ENCODE measurements at regions not wholly inside any gene's neighbourhood (a gene's known extent, or its start where the extent isn't known, plus 50 kb on each side); places are given as distances from the start of the nearest gene placed in this dataset.

DNA sequence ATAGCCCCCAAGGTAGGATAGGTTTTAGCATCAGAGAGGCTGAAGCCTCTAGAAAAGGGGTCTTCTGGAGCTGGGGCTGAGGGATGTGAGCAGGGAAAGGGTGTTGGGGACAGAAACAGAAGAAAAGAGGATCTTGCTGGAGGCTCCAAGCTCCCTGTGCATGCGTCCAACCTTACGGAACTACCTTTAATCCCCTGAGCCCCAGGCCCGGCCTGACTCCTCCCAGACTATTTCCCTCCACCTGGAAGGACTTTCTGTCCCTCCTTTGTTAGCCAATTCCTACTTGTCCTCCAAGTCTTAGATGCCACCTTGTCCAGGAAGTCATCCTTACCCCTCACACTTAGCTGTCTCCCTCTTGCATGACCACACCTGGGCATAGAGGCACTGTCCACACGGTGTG, 50.0 kb upstream of the VPS8 start:
- H3K4me1 ChIP-seq = no peaks in the 10 kb centered on the region
- TF ChIP-seq, protein P1, sequence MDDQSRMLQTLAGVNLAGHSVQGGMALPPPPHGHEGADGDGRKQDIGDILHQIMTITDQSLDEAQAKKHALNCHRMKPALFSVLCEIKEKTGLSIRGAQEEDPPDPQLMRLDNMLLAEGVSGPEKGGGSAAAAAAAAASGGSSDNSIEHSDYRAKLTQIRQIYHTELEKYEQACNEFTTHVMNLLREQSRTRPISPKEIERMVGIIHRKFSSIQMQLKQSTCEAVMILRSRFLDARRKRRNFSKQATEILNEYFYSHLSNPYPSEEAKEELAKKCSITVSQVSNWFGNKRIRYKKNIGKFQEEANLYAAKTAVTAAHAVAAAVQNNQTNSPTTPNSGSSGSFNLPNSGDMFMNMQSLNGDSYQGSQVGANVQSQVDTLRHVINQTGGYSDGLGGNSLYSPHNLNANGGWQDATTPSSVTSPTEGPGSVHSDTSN (IDR thresholded peaks at IDR 0.05) = no peak
- 55% methylated on average over 4 of the region's 4 CpGs for WGBS (ENCODE audit: missing lambda C conversion rate)
- ATAC-seq = no peak
- no peak for DNase-seq (ENCODE audit: low read depth in 1 of 2, low spot score in 1 of 2)
- no peak for FAIRE-seq
- no peaks in the 10 kb centered on the region for H3K9me3 ChIP-seq
- no peak overlapping the region for H3K27ac ChIP-seq
- no peak overlapping the region for H3K4me2 ChIP-seq
- POLR2A ChIA-PET = no interaction called here
- CTCF ChIA-PET = interaction anchor here (1.0 to 1.5 kb wide), 3 partner anchors 11 to 201 kb away, joined by 4 to 5 read pairs (median 4); no protein-coding TSS in a partner anchor
- no peak overlapping the region for H3K4me3 ChIP-seq
